ENCODE measurements at regions not wholly inside any gene's neighbourhood (a gene's known extent, or its start where the extent isn't known, plus 50 kb on each side); places are given as distances from the start of the nearest gene placed in this dataset.

DNA sequence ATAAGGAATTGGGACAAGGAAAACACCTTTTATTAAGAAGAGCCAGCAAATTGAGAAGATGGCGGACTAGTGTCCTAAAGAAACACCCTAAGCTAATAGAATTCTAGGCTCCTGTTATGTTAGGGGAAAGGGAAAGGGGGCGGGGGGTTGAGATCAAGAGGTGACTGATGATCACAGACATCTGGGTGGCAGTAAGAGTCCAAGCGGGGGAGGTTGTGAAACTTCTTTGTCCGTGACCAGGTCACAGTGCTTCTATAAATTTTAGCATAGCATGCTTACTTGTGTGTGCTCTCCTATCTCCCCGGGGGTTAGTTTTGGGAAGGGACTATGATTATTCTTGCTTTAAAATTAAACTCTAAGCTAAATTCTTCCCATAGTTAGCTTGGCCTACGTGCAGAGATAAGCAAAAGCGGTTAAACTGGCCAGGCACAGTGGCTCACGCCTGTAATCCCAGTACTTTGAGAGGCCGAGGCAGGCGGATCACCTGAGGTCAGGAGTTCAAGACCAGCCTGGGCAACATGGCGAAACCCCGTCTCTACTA lies 262.1 kb downstream of the SKIDA1 start:
- TF ChIP-seq CTCF (IDR thresholded peaks at IDR 0.05), result no peak
- TF ChIP-seq EP300 (IDR thresholded peaks at IDR 0.05), result no peak
